Fibroblast of the aortic adventitia (primary cell): ENCODE measurements at regions not wholly inside any gene's neighbourhood (a gene's known extent, or its start where the extent isn't known, plus 50 kb on each side); places are given as distances from the start of the nearest gene placed in this dataset.

Experiments
- DNase-seq: peaks from one replicate; pipeline ENCODE4 v3.0.0-alpha.2; 2010; ENCODE audit warnings: low read depth
- H3K4me3 ChIP-seq: 2 replicates; pipeline ENCODE4 v1.5.1; 2011; ENCODE audit warnings: low read depth, mild to moderate bottlenecking, control low read depth, low read length, moderate library complexity
- CTCF ChIP-seq: IDR thresholded peaks from 2 replicates; pipeline ENCODE4 v1.5.1; 2011; ENCODE audit warnings: mild to moderate bottlenecking, low read length, control low read depth, inconsistent platforms; ENCODE audit not compliant: insufficient read depth

DNA sequence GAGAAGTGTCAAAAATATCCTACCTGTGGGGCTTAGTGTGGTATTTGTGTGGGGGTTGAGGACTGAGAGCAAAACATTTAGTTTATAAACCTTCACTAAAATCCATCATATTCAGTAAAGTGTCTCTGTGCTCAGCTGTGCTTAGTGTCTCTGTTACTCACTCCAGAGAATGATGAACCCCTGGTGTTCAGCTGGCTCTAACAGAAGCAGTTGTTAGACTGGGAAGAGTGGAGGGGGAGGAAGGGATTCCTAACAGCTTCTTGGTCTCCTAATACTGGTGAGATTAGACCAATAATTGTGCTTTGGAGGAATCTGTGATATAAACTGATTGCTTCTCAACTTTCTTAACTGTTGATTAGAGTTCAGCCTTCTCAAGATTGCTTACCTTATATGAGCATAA is 1123.5 kb downstream of the ROBO2 start:
- TF ChIP-seq CTCF, result no peak
- no peak for DNase-seq
- H3K4me3 ChIP-seq, result no peak overlapping the region

GRCh38 chr3:78165876-78166275 is 1126.0 kb downstream of the ROBO2 start:
- TF ChIP-seq CTCF, result no peak
- H3K4me3 ChIP-seq, result no peak overlapping the region
- no peak for DNase-seq

GRCh38 chr3:78174821-78175220 is 1134.9 kb downstream of the ROBO2 start:
- H3K4me3 ChIP-seq, result no peak overlapping the region
- TF ChIP-seq CTCF, result no peak
- DNase-seq, result no peak

GRCh38 chr3:78176869-78177268 is 1137.0 kb downstream of the ROBO2 start:
- no peak overlapping the region for H3K4me3 ChIP-seq
- DNase-seq, result no peak
- TF ChIP-seq CTCF, result no peak

DNA sequence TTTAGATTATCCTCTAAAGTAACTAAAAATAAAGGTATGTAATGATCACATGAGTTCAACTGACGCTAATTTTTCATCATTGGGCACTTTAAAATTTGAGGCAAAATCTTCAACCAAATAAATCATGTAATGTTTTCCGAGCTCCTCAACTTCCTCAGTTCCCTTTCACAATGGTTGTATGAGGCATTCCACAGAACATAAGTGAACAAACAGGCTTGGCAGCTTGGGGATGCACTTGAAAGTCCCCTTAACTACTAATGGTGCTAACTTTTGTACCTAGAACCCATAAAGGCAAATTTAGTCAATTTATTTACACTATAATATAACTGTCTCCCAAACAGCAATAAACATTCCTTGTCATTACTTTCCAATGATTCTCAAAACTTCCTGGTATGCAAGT is 1137.9 kb downstream of the ROBO2 start:
- no peak overlapping the region for H3K4me3 ChIP-seq
- TF ChIP-seq CTCF, result no peak
- DNase-seq, result no peak

GRCh38 chr3:78178209-78178608 is 1138.3 kb downstream of the ROBO2 start:
- no peak for TF ChIP-seq CTCF
- H3K4me3 ChIP-seq, result no peak overlapping the region
- DNase-seq, result no peak

- no peak for TF ChIP-seq CTCF
- no peak for DNase-seq
- H3K4me3 ChIP-seq, result no peak overlapping the region
Measured at GRCh38 chr3:78178740-78179363, 1139.0 kb downstream of the ROBO2 start.
